GM21619 (cell line): ENCODE measurements at regions not wholly inside any gene's neighbourhood (a gene's known extent, or its start where the extent isn't known, plus 50 kb on each side); places are given as distances from the start of the nearest gene placed in this dataset.
"Not testable (repeated sequence)": the region's sequence is repeated elsewhere in the genome, so short reads cannot be mapped to it uniquely, and the experiment has no call there.

ENCODE experiments used
- ATAC-seq: cut with Tn5 transposase; IDR thresholded peaks from one replicate; pipeline ENCODE4 v1.9.1; 2021; ENCODE audit not compliant: unreplicated experiment

GRCh38 chr20:17873410-17874270 is 95.0 kb downstream of the SNX5 start:
- ATAC-seq: no peak

GRCh38 chr20:17872959-17873358 is 95.6 kb downstream of the SNX5 start:
- no peak for ATAC-seq

GRCh38 chr20:17872434-17872833 is 96.2 kb downstream of the SNX5 start:
- ATAC-seq: no peak

GRCh38 chr20:17871886-17872285 is 96.7 kb downstream of the SNX5 start:
- ATAC-seq: no peak

GRCh38 chr20:17871181-17871580 is 97.4 kb downstream of the SNX5 start:
- ATAC-seq: no peak

- ATAC-seq: no peak
Observed at GRCh38 chr20:17870086-17870740, 98.4 kb downstream of the SNX5 start.

GRCh38 chr20:17869295-17869994 is 99.1 kb downstream of the SNX5 start:
- no peak for ATAC-seq

- no peak for ATAC-seq
Observed at GRCh38 chr20:17868700-17869231, 99.8 kb downstream of the SNX5 start.

GRCh38 chr20:17868151-17868550 is 100.4 kb downstream of the SNX5 start:
- ATAC-seq: no peak

- no peak for ATAC-seq
Observed at GRCh38 chr20:17867131-17867925, 101.3 kb downstream of the SNX5 start.

- no peak for ATAC-seq
Observed at GRCh38 chr20:17866234-17867001, 102.2 kb downstream of the SNX5 start.

GRCh38 chr20:17863577-17864292 is 104.9 kb downstream of the SNX5 start:
- no peak for ATAC-seq

GRCh38 chr20:17863209-17863576 is 105.4 kb downstream of the SNX5 start:
- no peak for ATAC-seq

GRCh38 chr20:17862171-17862570 is 106.4 kb downstream of the SNX5 start:
- no peak for ATAC-seq

- not testable (repeated sequence) for ATAC-seq
Observed at GRCh38 chr20:17861620-17862019, 107.0 kb downstream of the SNX5 start.

GRCh38 chr20:17860301-17861197 is 108.0 kb downstream of the SNX5 start:
- ATAC-seq: no peak

- no peak for ATAC-seq
Observed at GRCh38 chr20:17859616-17860232, 108.9 kb downstream of the SNX5 start.
